Skin of body (tissue), 1 donor: ENCODE measurements at regions not wholly inside any gene's neighbourhood (a gene's known extent, or its start where the extent isn't known, plus 50 kb on each side); places are given as distances from the start of the nearest gene placed in this dataset.

Experiments
- DNase-seq: peaks from one replicate; lab custom pipeline; 2025; lab: John Stamatoyannopoulos, UW

DNA sequence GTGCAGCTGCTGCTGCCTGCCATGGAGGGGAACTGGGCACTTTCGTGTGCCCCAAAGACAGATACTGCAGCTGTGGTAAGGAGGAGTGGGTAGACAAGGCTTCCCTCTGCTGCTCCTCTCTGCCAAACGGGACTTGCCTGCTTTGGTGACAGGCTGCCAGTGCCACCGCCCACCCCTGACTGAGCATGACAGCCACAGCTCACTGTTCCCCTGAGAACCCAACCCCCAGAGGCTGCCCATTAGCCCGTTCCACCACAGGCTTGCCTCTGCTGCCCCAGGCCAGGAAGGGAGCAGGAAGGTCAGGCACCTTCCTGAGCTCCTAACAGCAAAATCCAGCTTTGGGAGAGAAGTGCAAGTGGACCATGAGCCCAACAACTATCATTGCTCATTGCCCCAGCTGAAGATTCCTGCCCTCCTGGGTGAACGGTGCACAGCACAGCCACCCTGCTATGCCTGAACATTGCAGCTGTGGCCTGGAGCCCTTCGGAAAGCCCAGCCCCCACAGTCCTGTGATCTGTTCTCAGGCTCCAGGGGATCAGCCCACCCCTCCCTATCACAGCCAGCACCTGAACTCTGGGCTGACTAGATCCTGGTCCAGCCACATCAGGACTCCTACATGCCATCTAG lies 58.7 kb upstream of the ANTXRL start:
- no peak for DNase-seq

DNA sequence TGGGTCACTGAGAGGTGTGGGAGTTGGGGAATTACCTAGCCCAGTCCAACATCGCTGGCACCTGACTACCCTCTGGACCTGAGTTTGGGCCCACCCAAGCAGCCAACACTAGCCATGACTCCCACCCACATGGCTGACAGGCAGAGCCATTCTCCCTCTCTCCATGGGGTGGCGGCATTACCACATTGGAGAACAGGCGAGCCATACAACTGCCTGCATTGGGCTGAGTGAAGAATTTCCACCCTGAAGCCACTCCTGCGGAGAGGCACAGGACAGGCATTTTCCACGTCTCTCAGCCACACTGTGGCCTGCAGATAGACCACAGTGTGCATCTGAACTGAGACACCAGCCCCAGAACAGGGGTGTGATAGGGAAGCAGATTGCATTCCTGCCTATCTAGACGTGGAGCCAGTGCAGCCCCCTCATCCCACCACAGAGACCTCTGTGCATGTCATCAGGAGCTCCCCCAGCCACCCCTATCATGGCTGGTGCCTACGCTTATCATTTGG lies 58.2 kb upstream of the ANTXRL start:
- DNase-seq: peak; percentile 46

DNA sequence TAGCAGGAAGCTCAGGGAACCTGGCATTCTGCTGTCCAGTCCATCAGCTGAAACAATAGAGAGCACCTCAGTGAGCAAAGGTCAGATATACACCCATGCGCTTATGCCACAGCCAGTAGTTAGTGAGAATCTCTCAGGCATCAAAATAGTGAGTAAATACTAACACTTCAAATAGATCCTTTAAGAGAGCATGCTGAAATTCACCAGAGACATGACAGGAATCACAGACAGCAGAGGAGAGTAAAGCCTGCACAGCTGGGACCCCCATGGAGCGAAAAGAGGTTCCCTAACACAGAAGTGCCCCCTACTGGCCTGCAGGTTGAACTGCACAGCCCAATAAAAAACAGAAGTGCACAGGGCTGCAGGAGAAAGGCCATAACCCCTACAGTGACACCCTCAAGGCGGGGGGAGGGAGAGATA lies 57.6 kb upstream of the ANTXRL start:
- no peak for DNase-seq

DNA sequence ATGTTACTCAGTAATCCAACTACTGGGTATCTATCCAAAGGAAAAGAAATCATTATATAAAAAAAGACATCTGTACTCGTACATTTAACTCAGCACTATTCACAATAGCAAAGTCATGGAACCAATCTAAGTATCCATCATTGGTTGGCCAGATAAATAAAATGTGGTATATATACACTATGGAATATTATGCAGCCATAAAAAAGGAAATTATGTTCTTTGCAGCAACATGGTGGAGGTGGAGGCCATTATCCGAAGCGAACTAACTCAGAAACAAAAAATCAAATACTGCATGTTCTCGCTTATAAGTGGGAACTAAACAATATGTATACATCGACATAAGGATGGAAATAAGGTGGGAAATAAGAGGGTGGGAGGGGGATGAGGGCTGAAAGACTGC lies 56.2 kb upstream of the ANTXRL start:
- DNase-seq: no peak

DNA sequence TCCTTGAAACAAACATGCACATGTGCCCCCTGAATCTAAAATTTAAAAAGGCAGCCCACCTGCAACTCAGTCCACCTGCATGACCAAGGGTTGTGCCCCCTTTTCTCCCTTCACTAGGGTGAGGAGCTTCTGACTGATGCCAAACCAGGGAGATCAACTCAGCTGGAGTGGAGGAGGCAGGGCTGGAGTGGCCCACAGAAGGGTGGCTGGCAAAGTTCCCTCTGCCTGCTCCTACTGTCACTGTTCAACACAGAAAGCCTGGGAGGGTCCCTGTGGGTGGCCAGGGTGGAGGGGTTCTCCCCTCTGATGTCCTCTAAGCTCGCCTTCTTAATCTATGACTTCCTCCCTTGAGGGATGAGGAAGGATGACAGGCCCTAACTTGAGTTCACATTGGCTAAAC lies 55.7 kb upstream of the ANTXRL start:
- no peak for DNase-seq

DNA sequence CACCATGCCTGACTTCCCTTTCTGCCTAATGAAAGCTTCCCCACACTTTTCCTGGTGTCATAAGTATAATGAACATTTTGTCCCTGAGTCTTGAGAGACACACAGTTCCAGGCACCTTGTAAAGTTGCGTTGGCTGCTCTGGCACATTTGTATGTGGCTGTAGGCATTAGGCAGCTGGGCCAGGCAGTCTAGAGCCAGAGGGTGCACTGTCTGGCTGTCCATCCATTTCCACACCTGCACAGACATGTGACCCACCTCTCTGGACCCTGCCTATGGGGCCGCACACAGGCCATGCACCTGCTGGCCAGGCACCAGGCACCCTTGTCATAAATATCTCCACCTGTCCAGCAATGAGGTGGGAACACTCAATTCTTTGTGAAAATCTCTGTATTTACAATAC lies 54.7 kb upstream of the ANTXRL start:
- no peak for DNase-seq

DNA sequence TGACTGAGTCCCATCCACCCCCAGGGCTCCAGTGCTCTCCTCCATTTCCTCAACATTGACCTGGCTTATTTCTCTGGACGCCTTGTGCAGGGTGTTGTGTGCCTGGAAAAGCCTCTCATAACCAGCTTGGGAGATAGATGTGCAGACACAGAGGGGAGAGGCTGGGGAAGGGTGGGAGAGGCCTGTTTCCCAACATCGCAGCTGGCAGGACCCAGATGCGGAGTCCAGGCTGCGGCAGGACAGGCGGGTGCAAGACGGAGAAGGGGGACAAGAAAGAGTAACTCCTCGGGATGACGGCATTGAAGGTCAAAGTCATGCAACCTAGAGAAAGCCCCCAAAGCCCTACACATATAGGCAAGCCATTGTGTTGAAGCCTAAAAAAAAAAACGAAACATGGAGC lies 54.1 kb upstream of the ANTXRL start:
- DNase-seq: no peak

DNA sequence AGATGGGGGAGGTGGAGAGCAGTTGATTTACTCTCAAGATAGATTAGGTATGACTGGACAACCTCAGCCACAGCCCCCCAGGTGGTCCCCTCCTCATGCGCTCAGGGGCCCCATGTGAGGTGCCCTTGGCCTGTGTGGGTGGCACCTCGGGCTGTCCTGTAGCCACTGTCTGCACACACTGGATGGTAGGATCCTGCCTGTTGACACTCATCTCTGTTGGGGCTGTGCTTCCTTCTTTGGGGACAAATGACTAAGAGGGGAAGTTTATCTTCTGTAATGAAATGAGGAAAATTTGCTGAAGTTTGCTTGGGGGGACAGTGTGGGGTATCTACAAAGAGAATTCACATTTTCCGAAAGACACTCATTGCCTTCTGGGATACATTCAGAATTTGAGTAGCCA lies 53.6 kb upstream of the ANTXRL start:
- no peak for DNase-seq

DNA sequence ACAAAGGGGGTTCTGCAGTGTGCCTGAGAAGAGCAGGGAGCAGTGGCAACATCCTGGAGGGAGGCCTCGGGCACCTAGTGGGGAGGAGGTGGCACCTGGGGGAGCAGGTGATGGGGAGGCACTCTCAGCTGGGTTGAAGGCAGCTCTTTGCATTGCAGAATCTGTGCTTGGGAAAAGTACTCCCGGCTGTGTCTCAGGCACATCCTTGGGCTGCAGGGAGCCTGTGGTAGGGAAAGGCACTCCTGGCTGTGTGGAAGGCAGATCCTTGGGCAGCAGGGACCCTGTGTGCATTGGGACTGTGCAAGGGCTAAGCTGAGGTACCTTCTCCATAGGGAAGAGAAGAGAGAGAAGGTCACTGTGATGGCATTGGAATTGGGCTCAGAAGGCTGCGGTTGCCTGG lies 52.8 kb upstream of the ANTXRL start:
- DNase-seq: no peak

DNA sequence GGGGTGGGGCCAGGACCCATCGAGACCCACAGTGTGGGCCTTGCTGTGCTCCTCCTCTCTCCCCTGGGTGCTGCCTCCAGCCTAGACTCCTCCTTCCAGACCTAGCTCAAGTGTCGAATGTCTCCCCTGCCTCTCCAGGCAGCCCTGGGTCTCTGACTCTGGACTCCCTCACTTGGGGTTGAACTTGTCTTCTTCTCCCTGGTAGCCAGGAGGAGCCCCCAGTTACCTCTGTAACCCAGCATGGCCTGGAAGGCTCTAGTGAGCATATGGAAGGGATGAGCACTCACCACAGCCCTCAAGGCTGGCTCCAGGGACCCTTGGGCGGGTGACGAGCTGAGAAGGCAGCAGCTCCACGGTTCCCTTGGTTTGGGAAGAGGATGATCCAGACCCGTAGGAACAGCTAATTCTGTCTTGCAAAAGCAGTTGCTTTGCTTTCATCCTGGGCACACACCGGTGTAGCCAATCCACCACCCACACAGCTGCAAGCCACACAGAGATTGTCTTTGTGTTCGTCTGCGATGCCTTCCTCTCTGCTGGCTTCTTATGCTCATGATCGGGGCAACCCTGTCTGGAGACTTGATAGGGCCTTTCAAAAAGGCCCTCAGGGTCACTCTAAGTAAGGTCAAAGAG lies 52.3 kb upstream of the ANTXRL start:
- DNase-seq: no peak

DNA sequence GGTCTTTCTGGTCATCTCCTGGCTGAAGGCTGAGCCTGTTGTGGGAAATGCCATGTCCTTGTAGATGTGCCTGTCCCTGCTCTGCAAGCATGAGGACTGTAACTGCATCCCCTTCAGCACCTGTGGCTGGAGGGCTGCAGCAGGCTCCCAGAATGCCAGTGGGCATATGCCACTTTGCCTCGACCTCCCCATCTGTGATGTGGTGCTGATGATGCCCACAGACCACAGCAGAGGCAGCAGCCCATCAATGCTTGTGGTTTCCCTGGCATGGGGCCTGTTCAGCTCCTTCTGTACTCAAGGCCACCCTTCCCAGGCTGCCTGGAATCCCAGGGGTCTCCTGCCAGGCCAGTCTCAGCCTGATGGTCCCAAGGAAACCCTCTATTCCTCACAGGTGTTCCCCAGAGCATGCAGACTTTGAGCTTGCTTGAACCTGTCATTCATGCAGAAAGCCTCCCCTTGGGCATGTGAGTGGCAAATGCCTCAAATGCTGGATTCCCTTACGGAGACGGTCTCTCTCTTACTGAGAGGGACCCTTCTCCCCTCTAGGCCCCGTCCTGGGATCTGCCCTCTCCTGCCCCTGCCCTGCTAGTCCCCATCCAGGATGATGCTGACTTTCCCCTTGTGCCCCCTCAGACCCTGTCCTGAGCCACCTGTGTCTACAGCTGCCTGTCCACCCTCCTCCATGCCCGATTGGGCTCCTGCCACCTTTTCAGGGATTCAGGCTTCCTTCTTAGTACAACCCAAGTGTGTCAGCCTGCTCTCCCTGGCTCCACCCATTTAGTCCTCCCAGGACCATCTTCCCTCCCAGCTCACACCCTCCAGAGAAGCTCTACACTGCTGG lies 50.9 kb upstream of the ANTXRL start:
- no peak for DNase-seq

DNA sequence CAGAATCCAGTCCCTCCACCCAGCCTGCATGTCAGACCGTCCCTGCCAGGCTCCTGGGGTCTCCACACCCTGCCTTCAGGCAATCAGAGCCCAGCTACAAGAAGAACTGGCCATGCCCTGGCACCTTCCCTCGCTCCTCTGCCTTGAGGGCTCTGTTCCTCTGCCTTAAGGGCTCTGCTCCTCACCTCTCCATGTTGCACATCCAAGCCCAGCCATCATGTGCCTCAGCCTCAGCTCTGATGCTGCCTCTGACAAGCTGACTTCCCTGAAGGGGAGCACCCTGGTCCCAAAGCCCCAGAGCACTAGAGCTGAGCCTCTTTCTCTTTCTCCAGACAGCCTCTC lies 50.3 kb upstream of the ANTXRL start:
- DNase-seq: no peak

DNA sequence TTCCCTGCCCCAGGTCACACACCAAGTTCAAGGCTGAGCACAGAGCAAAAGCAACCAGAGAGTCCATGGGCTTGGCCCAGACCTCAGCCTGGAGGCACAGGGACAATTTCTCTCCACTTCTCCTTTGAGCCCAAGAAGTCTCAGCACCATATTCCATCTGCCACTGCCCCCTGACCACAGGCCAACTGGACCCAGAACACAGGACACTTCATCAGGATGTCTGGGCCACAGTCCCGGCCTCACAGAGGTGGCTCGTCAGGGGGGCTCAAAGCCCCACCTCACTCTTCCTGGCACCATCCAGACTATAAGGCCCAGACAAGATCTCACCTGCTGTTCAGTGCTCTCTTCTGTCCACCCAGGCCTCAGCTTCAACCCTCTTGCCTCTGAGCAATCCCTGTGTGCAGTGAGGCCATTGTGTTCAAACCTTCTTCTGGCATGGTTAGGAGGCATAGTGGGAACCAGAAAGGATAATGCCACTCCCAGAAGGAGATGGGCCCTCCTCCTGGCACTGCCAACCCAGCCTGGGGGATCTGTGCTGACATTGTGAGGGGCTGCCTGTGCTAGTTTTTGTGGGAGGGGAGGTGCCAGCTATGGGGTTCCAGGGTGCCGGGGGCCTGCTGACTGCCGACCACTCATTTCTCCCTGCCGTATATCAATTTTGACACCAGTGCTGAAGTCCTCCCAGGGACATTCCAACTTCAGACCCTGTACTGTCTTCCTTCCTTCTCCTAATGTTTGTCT lies 49.7 kb upstream of the ANTXRL start:
- DNase-seq: no peak
